PFSK-1 (cell line): ENCODE measurements at regions not wholly inside any gene's neighbourhood (a gene's known extent, or its start where the extent isn't known, plus 50 kb on each side); places are given as distances from the start of the nearest gene placed in this dataset.

Source experiments
- POLR2AphosphoS5 ChIP-seq: IDR thresholded peaks from 2 replicates; pipeline ENCODE4 v1.6.1; 2012; ENCODE audit warnings: low read depth, mild to moderate bottlenecking, control low read depth, low read length, moderate library complexity
- SIN3A ChIP-seq: IDR thresholded peaks from 2 replicates; pipeline ENCODE4 v1.6.1; 2012; ENCODE audit warnings: mild to moderate bottlenecking, low read length, moderate library complexity, borderline replicate concordance; ENCODE audit not compliant: insufficient read depth

GRCh38 chr2:79219383-79219988 is 59.9 kb upstream of the REG3A start:
- no peak for TF ChIP-seq POLR2AphosphoS5
- no peak for TF ChIP-seq SIN3A
